ENCODE measurements at regions not wholly inside any gene's neighbourhood (a gene's known extent, or its start where the extent isn't known, plus 50 kb on each side); places are given as distances from the start of the nearest gene placed in this dataset.

DNA sequence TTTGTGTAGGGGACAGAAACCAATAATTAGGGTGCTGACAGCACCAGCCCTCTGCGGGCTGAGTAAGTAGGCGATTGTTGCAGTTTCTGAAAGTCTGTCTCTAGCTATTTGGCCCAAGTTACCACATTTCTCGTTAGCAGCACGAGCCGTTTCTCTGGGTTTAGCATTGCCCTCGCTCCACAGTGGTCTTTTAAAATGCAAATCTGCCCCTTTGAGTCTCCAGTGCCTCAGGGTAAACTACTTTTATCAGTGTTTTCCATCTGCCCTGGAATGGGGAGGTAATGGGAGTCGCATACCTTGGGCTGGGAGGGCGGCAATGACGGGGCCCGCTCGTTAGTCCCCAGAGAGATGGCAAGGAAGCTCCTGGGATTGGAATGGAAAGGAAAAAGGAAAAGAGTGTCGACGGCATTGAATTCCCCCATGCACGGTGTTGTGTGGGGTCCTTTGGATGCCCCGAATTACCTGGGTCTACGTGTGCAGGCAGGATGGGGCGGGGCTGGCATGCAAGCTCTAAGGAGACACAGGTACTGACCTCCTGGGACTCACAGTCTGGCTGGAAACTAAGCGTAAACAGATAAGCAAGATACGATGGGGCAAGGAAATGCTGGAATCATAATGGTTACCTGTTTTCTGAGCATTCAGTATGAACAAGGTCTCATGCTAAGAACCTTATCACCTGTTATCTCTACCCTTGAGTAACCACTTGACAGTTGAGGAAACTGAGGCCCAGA is 131.8 kb upstream of the MAP1LC3B2 start:
- H3K36me3 Mint-ChIP-seq (ENCODE audit: low read depth), result no peaks in the 10 kb centered on the region
- H3K27me3 Mint-ChIP-seq, result no peaks in the 10 kb centered on the region
- DNase-seq, result no peak
- ATAC-seq, result no peak
- intact Hi-C loops (cut with micrococcal nuclease), result no loop called here
- POLR2A ChIA-PET, result no interaction called here
- H3K4me1 Mint-ChIP-seq (ENCODE audit: low read depth), result no peaks in the 10 kb centered on the region
- no peak overlapping the region for H3K27ac Mint-ChIP-seq
- no peak overlapping the region for H3K4me3 Mint-ChIP-seq
- CTCF ChIA-PET, result no interaction called here
- H3K9me3 Mint-ChIP-seq, result no peaks in the 10 kb centered on the region
- no peak for TF ChIP-seq CTCF (IDR thresholded peaks at IDR 0.05)

DNA sequence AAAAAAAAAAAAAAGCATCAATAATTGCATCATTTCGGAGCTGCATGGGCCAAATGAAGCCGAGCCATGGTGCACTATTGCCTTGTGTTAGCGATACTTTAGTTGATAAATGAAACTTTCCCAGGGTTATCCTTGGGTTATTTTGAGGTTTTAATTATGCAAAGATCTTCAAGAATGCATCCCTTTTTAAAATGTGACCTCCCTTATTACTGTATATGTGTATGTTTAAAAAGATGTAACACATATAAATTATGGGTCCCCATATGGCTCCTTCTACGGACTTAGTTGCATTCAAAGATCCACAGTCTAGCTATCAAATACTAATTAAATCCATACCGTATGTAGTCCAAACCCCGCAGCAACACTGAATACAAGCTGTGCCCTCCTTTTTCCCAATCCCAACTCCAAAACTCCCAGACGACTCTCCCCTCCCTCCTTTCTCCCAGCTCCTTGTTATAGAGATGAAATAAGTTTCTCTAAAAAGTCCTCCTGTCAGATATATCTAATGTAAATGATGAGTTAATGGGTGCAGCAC is 129.3 kb upstream of the MAP1LC3B2 start:
- Mint-ChIP-seq H3K4me1 (ENCODE audit: low read depth) (no peaks in the 10 kb centered on the region), H3K27ac (no peak overlapping the region), H3K9me3 (no peaks in the 10 kb centered on the region), H3K4me3 (no peak overlapping the region), H3K36me3 (ENCODE audit: low read depth) (no peaks in the 10 kb centered on the region), H3K27me3 (no peaks in the 10 kb centered on the region)
- CTCF ChIA-PET, result no interaction called here
- intact Hi-C loops (cut with micrococcal nuclease), result no loop called here
- POLR2A ChIA-PET, result no interaction called here
- DNase-seq, result no peak
- ATAC-seq, result no peak
- TF ChIP-seq CTCF (IDR thresholded peaks at IDR 0.05), result no peak

DNA sequence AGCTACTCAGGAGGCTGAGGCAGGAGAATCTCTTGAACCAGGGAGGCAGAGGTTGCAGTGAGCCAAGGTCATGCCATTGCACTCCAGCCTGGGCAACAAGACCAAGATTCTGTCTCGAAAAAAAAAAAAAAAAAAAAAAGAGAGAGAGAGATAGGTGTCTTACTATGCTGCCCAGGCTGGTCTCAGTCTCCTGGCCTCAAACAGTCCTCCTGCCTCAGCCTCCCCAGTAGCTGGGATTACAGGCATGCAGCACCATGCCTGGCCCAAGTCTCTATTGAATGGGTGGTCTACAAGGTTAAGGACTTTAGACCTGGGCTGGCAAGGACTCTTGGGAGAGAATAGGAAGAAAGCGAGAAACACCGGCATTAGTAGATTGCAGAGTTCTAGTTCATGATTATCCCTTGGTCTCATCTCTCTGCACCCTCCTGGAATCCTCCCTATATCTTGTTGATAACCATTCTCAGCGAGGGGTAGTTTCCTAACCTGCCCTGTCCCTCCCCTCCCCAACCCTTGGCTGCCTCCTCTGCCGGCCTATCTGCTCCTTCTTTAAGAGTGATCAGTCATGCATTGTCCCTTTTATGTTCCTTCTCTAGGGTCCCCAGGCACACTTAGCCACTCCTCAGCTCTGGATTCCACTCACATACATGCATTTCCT is 128.1 kb upstream of the MAP1LC3B2 start:
- Mint-ChIP-seq H3K27ac (no peak overlapping the region), H3K4me3 (no peak overlapping the region), H3K9me3 (no peaks in the 10 kb centered on the region), H3K4me1 (ENCODE audit: low read depth) (no peaks in the 10 kb centered on the region), H3K36me3 (ENCODE audit: low read depth) (no peaks in the 10 kb centered on the region), H3K27me3 (no peaks in the 10 kb centered on the region)
- POLR2A ChIA-PET, result no interaction called here
- no peak for TF ChIP-seq CTCF (IDR thresholded peaks at IDR 0.05)
- intact Hi-C loops (cut with micrococcal nuclease), result no loop called here
- CTCF ChIA-PET, result no interaction called here
- ATAC-seq (no peak), DNase-seq (no peak)

- CTCF ChIA-PET, result interaction anchor here (0.6 kb wide), 1 partner anchor 54 kb away, joined by 3 read pairs; no protein-coding TSS in a partner anchor
- no peaks in the 10 kb centered on the region for H3K27me3 Mint-ChIP-seq
These were observed 127.4 kb upstream of the MAP1LC3B2 start for GRCh38 chr12:116431677-116432300.

More at GRCh38 chr12:116431677-116432300, 127.4 kb upstream of the MAP1LC3B2 start:
- ATAC-seq, result no peak
- intact Hi-C loops (cut with micrococcal nuclease), result no loop called here
- no peaks in the 10 kb centered on the region for H3K9me3 Mint-ChIP-seq
- DNase-seq, result no peak
- POLR2A ChIA-PET, result no interaction called here
- TF ChIP-seq CTCF (IDR thresholded peaks at IDR 0.05), result no peak
- H3K4me3 Mint-ChIP-seq, result no peak overlapping the region
- H3K27ac Mint-ChIP-seq, result no peak overlapping the region
- no peaks in the 10 kb centered on the region for H3K36me3 Mint-ChIP-seq (ENCODE audit: low read depth)
- H3K4me1 Mint-ChIP-seq (ENCODE audit: low read depth), result no peaks in the 10 kb centered on the region
